ENCODE measurements at regions not wholly inside any gene's neighbourhood (a gene's known extent, or its start where the extent isn't known, plus 50 kb on each side); places are given as distances from the start of the nearest gene placed in this dataset.

GRCh38 chr16:29306943-29307597 lies 99.4 kb downstream of the NPIPB11 start:
- TF ChIP-seq CTCF (IDR thresholded peaks at IDR 0.05) (no peak), POLR2A (IDR thresholded peaks at IDR 0.05) (no peak)

Data from tibial nerve (tissue), 3 donors.